ENCODE measurements at regions not wholly inside any gene's neighbourhood (a gene's known extent, or its start where the extent isn't known, plus 50 kb on each side); places are given as distances from the start of the nearest gene placed in this dataset.

DNA sequence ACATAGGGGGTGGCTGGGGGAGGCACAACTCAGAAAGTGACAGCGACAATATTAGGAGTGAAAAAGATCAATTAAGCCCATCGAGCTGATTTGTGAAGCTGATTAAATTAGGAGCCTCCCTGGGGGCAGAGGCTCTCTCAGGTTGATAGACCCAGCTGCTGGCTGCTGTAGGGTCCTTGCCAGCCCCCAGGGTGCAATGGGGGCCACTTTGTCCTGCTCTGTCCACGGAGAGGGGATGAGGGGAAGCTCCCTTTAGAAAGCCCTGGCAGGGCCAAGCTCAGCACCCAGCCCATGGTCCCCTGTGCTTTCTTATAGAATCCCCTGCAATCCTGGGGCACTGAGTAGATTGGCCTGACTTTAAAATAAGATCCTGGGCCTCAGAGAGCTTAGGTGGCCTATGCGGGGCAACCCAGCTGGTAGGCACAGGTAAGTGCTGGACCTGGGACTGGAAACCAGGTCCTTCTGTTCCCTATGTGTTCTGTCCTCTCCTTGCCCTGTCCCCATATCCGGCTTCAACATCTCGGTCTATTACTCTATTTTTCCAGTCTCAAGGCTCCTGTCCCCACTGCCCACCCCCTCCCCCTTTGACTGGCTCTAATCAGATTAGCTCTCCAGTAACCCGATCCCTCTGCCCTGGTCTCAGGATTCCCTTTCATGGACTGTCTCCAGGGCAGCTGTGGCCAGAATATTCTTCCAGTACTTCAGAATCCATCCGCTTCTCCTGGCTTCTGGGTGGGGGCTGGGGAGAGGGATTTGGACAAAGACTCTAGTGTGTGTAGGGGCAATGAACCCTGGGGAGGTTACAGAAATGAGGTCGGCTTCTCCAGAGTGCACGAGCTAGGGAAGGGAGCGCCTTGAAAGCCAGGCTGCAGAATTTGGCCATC, 259.6 kb downstream of the RPS24 start:
- intact Hi-C loops (cut with micrococcal nuclease; ENCODE audit: unreplicated experiment), result no loop called here
- H3K4me1 ChIP-seq (ENCODE audit: insufficient read depth, low read length, poor library complexity, severe bottlenecking), result no peaks in the 10 kb centered on the region
- H3K36me3 ChIP-seq (ENCODE audit: insufficient read depth, low read length), result no peaks in the 10 kb centered on the region
- BruUV-seq (replicated peaks), result no TSS peak
- no peak overlapping the region for H3K27ac ChIP-seq (ENCODE audit: low read depth, low read length, poor library complexity, severe bottlenecking)
- H3K4me2 ChIP-seq (ENCODE audit: low read length), result no peak overlapping the region
- TF ChIP-seq EZH2phosphoT487 (IDR thresholded peaks at IDR 0.05; ENCODE audit: borderline replicate concordance, low read depth, low read length), result no peak
- TF ChIP-seq, protein P1, sequence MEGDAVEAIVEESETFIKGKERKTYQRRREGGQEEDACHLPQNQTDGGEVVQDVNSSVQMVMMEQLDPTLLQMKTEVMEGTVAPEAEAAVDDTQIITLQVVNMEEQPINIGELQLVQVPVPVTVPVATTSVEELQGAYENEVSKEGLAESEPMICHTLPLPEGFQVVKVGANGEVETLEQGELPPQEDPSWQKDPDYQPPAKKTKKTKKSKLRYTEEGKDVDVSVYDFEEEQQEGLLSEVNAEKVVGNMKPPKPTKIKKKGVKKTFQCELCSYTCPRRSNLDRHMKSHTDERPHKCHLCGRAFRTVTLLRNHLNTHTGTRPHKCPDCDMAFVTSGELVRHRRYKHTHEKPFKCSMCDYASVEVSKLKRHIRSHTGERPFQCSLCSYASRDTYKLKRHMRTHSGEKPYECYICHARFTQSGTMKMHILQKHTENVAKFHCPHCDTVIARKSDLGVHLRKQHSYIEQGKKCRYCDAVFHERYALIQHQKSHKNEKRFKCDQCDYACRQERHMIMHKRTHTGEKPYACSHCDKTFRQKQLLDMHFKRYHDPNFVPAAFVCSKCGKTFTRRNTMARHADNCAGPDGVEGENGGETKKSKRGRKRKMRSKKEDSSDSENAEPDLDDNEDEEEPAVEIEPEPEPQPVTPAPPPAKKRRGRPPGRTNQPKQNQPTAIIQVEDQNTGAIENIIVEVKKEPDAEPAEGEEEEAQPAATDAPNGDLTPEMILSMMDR (conservative IDR thresholded peaks at IDR 0.05; ENCODE audit: low read length), result no peak
- no peaks in the 10 kb centered on the region for H3K9me3 ChIP-seq (ENCODE audit: low read length)
- H3K4me3 ChIP-seq (ENCODE audit: low read depth, low read length, poor library complexity, severe bottlenecking), result no peak overlapping the region
- no peaks in the 10 kb centered on the region for H3K9me2 ChIP-seq (ENCODE audit: insufficient read depth, low read length)
- H2AFZ ChIP-seq (ENCODE audit: low read length), result no peak overlapping the region
- DNase-seq (ENCODE audit: low spot score), result no peak
- no peaks in the 10 kb centered on the region for H4K20me1 ChIP-seq (ENCODE audit: insufficient read depth, low read length)
- no peaks in the 10 kb centered on the region for H3K79me2 ChIP-seq (ENCODE audit: insufficient read depth, low read depth, low read length)
- ChIA-PET POLR2A (no interaction called here), CTCF (ENCODE audit: unreplicated experiment) (no interaction called here)

DNA sequence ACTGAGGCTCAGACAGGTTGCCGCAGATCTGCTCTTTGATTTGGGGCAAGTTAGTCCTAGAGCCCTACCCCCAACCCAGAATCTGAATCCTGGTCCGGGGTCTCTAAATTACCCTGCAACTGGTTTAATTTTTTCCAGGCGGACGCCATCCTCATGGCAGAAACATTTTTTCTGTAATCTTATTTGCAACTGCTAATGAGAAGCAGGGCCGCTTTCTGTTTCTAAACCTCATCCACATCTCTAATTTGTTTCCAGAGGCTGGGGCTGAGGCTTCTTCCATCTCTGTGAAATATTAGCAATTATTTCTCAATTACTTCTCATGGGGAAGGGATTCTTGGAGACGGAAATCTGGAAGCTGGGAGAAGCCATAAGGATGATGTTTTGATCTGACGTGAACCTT, 261.6 kb downstream of the RPS24 start:
- BruUV-seq (replicated peaks), result no TSS peak
- H2AFZ ChIP-seq (ENCODE audit: low read length), result no peak overlapping the region
- no peak overlapping the region for H3K27ac ChIP-seq (ENCODE audit: low read depth, low read length, poor library complexity, severe bottlenecking)
- peaks cover 7% of the 10 kb centered on the region for H3K4me1 ChIP-seq (ENCODE audit: insufficient read depth, low read length, poor library complexity, severe bottlenecking)
- no peak for DNase-seq (ENCODE audit: low spot score)
- H4K20me1 ChIP-seq (ENCODE audit: insufficient read depth, low read length), result no peaks in the 10 kb centered on the region
- H3K9me3 ChIP-seq (ENCODE audit: low read length), result peaks cover 4% of the 10 kb centered on the region; the same call in 1 of the 2 replicates
- ChIA-PET POLR2A (interaction anchor here (0.7 kb wide), 2 partner anchors 9 to 355 kb away, joined by 3 read pairs; no protein-coding TSS in a partner anchor), CTCF (ENCODE audit: unreplicated experiment) (no interaction called here)
- intact Hi-C loops (cut with micrococcal nuclease; ENCODE audit: unreplicated experiment), result no loop called here
- H3K79me2 ChIP-seq (ENCODE audit: insufficient read depth, low read depth, low read length), result no peaks in the 10 kb centered on the region
- TF ChIP-seq, protein P1 (conservative IDR thresholded peaks at IDR 0.05; ENCODE audit: low read length), result no peak
- TF ChIP-seq EZH2phosphoT487 (IDR thresholded peaks at IDR 0.05; ENCODE audit: borderline replicate concordance, low read depth, low read length), result no peak
- no peaks in the 10 kb centered on the region for H3K36me3 ChIP-seq (ENCODE audit: insufficient read depth, low read length)
- H3K9me2 ChIP-seq (ENCODE audit: insufficient read depth, low read length), result no peaks in the 10 kb centered on the region
- no peak overlapping the region for H3K4me2 ChIP-seq (ENCODE audit: low read length)
- no peak overlapping the region for H3K4me3 ChIP-seq (ENCODE audit: low read depth, low read length, poor library complexity, severe bottlenecking)

DNA sequence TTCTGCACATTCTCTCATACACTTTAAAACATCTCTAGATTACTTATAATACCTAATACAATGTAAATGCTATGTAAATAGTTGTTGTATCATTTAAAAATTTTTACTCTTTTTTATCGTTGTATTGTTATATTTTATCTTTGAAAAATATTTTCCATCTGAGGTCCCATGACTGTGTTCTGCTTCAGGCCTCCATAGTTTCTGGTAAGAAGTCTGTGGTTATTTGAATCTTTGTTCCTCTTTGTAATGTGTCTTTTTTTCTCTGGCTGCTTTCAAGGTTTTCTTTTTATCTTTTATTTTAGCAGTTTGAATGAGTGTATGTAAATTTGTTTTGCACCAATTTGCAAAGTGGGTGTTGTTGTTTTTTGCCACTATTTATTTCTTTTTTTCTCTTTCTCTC, 263.1 kb downstream of the RPS24 start:
- Histone ChIP-seq H3K79me2 (ENCODE audit: insufficient read depth, low read depth, low read length) (no peaks in the 10 kb centered on the region), H3K4me2 (ENCODE audit: low read length) (no peak overlapping the region), H3K9me2 (ENCODE audit: insufficient read depth, low read length) (no peaks in the 10 kb centered on the region), H4K20me1 (ENCODE audit: insufficient read depth, low read length) (no peaks in the 10 kb centered on the region), H3K4me3 (ENCODE audit: low read depth, low read length, poor library complexity, severe bottlenecking) (no peak overlapping the region), H3K36me3 (ENCODE audit: insufficient read depth, low read length) (no peaks in the 10 kb centered on the region), H3K4me1 (ENCODE audit: insufficient read depth, low read length, poor library complexity, severe bottlenecking) (peaks cover 8% of the 10 kb centered on the region), H3K9me3 (ENCODE audit: low read length) (peaks cover 11% of the 10 kb centered on the region; the same call in 1 of the 2 replicates), H3K27ac (ENCODE audit: low read depth, low read length, poor library complexity, severe bottlenecking) (no peak overlapping the region), H2AFZ (ENCODE audit: low read length) (no peak overlapping the region)
- TF ChIP-seq, protein P1 (conservative IDR thresholded peaks at IDR 0.05; ENCODE audit: low read length), result no peak
- TF ChIP-seq EZH2phosphoT487 (IDR thresholded peaks at IDR 0.05; ENCODE audit: borderline replicate concordance, low read depth, low read length), result no peak
- ChIA-PET CTCF (ENCODE audit: unreplicated experiment) (no interaction called here), POLR2A (no interaction called here)
- no peak for DNase-seq (ENCODE audit: low spot score)
- no TSS peak for BruUV-seq (replicated peaks)
- intact Hi-C loops (cut with micrococcal nuclease; ENCODE audit: unreplicated experiment), result no loop called here

Data from OCI-LY7 (cell line).